BLaER1 (cell line): ENCODE measurements at regions not wholly inside any gene's neighbourhood (a gene's known extent, or its start where the extent isn't known, plus 50 kb on each side); places are given as distances from the start of the nearest gene placed in this dataset.
"Not testable (repeated sequence)": the region's sequence is repeated elsewhere in the genome, so short reads cannot be mapped to it uniquely, and the experiment has no call there.

Experiments
- H3K27ac ChIP-seq: shearing (Covaris generic); formaldehyde crosslinking; 2 replicates; pipeline ENCODE4 v1.8.1; 2022
- H3K27me3 ChIP-seq: shearing (Covaris generic); formaldehyde crosslinking; 2 replicates; pipeline ENCODE4 v1.8.1; 2022
- H3K36me3 ChIP-seq: shearing (Covaris generic); formaldehyde crosslinking; 2 replicates; pipeline ENCODE4 v1.8.1; 2022
- H3K4me1 ChIP-seq: shearing (Covaris generic); formaldehyde crosslinking; 2 replicates; pipeline ENCODE4 v1.8.1; 2022
- H3K4me2 ChIP-seq: shearing (Covaris generic); formaldehyde crosslinking; 2 replicates; pipeline ENCODE4 v1.8.1; 2022
- H3K4me3 ChIP-seq: shearing (Covaris generic); formaldehyde crosslinking; 2 replicates; pipeline ENCODE4 v1.8.1; 2022
- H3K9ac ChIP-seq: shearing (Covaris generic); formaldehyde crosslinking; 2 replicates; pipeline ENCODE4 v1.8.1; 2022
- H3K9me3 ChIP-seq: shearing (Covaris generic); formaldehyde crosslinking; 2 replicates; pipeline ENCODE4 v1.8.1; 2022
- H4K20me1 ChIP-seq: shearing (Covaris generic); formaldehyde crosslinking; 2 replicates; pipeline ENCODE4 v1.8.1; 2022
- Cebpa-rat ChIP-seq: shearing (Covaris generic); IDR thresholded peaks from 2 replicates; pipeline ENCODE4 v1.8.1; 2022

DNA sequence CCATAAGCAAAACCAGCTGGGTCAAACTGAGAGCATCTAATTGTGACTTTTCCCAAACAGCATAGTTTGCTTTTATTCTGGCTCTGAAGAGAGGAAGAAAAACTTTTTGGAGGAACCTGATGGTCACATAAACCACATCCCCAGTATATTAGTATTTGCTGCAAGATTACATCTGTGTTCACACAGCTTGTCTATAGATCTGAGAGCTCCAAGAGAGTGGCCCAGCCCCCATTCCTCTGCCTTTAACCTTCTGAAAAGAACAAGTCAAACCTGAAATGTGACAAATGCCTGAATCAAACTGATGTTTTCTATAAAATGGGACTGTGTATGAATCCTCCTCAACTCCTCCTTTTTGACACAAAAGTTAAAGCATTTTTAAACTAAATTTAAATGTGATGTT, 435.2 kb downstream of the ZNF479 start:
- not testable (repeated sequence) for H3K4me2 ChIP-seq, H3K4me1 ChIP-seq, H3K27ac ChIP-seq, H3K9ac ChIP-seq, H3K4me3 ChIP-seq, H3K27me3 ChIP-seq, H4K20me1 ChIP-seq, H3K36me3 ChIP-seq
- H3K9me3 ChIP-seq: peaks cover 23% of the 10 kb centered on the region

DNA sequence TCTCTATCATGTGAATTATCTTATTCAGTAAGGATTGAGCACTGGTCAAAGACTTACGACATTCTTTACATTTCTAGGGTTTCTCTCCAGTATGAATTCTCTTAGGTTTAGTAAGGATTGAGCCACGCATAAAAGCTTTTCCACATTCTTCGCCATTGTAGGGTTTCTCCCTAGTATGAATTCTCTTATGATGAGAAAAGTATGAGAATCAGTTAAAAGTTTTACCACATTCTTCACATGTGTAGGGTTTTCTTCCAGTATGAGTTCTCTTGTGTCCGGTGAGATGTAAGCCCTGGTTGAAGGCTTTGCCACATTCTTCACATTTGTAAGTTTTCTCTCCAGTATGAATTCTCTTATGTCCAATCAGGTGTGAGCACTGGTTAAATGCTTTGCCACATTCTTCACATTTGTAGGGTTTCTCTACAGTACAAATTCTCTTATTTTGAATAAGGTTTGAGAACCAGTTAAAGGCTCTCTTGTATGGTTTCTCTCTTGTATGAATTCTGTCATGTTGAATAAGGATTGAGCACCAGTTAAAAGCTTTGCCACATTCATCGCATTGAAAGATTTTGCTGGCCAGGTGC, 445.9 kb downstream of the ZNF479 start:
- H3K4me3 ChIP-seq: no peak overlapping the region
- H3K9me3 ChIP-seq: peaks cover 81% of the 10 kb centered on the region
- no peaks in the 10 kb centered on the region for H3K4me1 ChIP-seq
- H3K4me2 ChIP-seq: no peak overlapping the region
- no peak overlapping the region for H3K27ac ChIP-seq
- no peaks in the 10 kb centered on the region for H3K36me3 ChIP-seq
- no peaks in the 10 kb centered on the region for H3K27me3 ChIP-seq
- no peak overlapping the region for H3K9ac ChIP-seq
- H4K20me1 ChIP-seq: no peaks in the 10 kb centered on the region
- TF ChIP-seq Cebpa-rat: no peak

DNA sequence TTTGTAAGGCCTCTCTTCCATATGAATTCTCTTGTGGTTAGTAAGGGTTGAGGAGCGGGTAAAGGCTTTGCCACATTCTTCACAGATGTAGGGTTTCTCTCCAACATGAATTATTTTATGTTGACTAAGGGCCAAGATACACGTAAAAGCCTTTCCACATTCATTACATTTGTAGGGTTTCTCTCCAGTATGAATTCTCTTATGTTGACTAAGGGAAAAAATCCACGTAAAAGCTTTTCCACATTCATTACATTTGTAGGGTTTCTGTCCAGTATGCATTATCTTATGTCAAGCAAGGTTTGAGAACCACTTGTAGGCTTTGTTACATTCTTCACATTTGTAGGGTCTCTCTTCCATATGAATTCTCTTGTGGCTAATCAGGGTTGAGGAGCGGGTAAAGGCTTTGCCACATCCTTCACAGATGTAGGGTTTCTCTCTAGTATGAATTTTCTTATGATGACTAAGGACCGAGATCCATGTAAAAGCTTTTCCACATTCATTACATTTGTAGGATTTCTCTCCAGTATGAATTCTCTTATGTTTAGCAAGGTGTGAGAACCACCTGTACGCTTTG, 493.0 kb downstream of the ZNF479 start:
- no peak for TF ChIP-seq Cebpa-rat
- H3K4me1 ChIP-seq: no peaks in the 10 kb centered on the region
- no peak overlapping the region for H3K4me3 ChIP-seq
- H3K4me2 ChIP-seq: no peak overlapping the region
- H3K27me3 ChIP-seq: no peaks in the 10 kb centered on the region
- no peak overlapping the region for H3K27ac ChIP-seq
- H3K36me3 ChIP-seq: no peaks in the 10 kb centered on the region
- peaks cover 88% of the 10 kb centered on the region for H3K9me3 ChIP-seq
- no peaks in the 10 kb centered on the region for H4K20me1 ChIP-seq
- no peak overlapping the region for H3K9ac ChIP-seq

DNA sequence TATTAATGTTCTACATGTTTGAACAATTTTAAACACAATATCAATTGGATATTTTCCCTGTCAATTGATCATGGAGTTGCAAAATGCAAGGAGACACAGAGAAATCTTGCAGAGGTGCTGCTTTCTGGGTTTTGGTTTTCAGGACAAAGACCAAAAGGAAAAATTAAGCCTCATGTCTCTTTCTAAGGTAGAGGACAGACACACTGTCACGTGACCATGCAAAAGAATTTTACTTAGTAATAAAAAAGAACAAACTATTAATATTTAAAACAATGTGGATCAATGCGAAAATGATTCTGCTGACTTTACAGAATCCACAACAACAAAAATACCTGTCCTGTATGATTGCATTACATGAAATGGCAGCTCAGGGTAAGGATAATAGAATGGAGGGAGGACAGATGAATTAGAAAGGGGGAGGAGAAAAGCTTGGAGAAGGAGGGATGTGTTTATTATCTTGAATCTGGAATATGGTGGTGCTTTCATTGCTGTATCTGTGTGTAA, 493.7 kb upstream of the NUPR2 start:
- no peak overlapping the region for H3K4me3 ChIP-seq
- no peaks in the 10 kb centered on the region for H3K4me1 ChIP-seq
- H3K9me3 ChIP-seq: peaks cover 34% of the 10 kb centered on the region
- no peak overlapping the region for H3K9ac ChIP-seq
- H4K20me1 ChIP-seq: no peaks in the 10 kb centered on the region
- no peak overlapping the region for H3K27ac ChIP-seq
- no peak for TF ChIP-seq Cebpa-rat
- H3K4me2 ChIP-seq: no peak overlapping the region
- no peaks in the 10 kb centered on the region for H3K36me3 ChIP-seq
- H3K27me3 ChIP-seq: no peaks in the 10 kb centered on the region

DNA sequence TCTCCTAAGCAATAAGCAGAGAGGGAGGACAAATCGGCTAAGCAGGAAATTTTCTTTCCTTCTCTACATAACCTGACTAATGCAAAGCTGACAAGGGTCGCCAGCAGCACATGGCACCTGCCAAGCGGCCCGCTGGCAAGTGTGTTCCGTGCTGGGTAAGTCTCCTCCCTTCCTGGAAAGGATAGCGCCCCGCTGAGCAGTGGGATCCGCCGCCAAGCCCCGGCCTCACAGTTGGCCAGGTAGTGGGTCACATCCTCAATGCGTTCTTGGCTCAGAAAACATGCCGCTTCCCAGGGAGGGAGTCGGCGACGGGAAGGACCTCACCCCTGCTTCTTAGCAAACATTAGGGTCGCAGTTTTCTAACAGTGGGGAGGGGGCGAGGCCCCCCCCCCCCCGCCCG, 488.9 kb upstream of the NUPR2 start:
- H3K27me3 ChIP-seq: no peaks in the 10 kb centered on the region
- no peaks in the 10 kb centered on the region for H3K4me1 ChIP-seq
- no peak overlapping the region for H3K9ac ChIP-seq
- H3K4me3 ChIP-seq: no peak overlapping the region
- H3K27ac ChIP-seq: no peak overlapping the region
- peaks cover 38% of the 10 kb centered on the region for H3K9me3 ChIP-seq
- H3K36me3 ChIP-seq: no peaks in the 10 kb centered on the region
- H3K4me2 ChIP-seq: no peak overlapping the region
- no peak for TF ChIP-seq Cebpa-rat
- H4K20me1 ChIP-seq: no peaks in the 10 kb centered on the region

DNA sequence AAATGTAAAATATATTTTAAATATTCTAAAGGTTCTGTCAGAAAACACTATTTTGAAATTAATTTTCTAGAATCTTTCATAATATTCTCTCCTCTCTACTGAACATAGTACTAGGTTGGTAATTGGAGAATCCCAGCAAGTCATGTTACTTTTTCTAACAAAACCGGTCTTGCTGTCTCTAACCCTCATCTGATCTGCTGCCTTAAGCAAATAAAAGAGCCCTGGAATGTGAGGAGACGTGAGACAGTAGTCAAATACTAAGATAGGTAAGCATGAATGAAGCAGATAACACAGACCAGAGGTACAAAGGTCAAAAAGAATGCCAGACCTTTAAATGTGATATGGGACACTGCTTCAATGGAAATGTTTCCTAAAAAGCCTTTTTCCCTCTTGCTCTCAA, 462.4 kb upstream of the NUPR2 start:
- Histone ChIP-seq H3K4me1 (no peaks in the 10 kb centered on the region), H4K20me1 (no peaks in the 10 kb centered on the region), H3K9me3 (peaks cover 25% of the 10 kb centered on the region), H3K27me3 (no peaks in the 10 kb centered on the region), H3K4me2 (no peak overlapping the region), H3K27ac (no peak overlapping the region), H3K4me3 (no peak overlapping the region), H3K9ac (no peak overlapping the region), H3K36me3 (no peaks in the 10 kb centered on the region)
- no peak for TF ChIP-seq Cebpa-rat

DNA sequence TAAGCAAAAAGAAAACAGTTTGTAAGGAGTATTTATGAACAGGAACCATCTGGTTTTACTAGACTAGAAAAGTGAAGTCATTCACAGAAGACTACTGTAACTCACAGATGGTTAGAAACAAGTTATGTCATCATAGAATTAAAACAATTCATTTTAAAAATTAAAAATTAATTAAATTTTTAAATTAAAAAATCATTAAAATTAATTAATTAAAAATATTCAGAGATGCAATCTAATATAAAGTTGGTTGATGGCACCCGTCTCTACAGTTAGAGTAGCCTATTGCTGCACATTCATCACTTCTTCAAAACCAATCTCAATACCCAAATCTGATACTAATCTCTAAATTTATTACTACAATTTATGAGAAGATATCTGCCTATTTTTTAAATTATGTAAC, 454.8 kb upstream of the NUPR2 start:
- no peak overlapping the region for H3K27ac ChIP-seq
- no peak overlapping the region for H3K4me3 ChIP-seq
- H3K36me3 ChIP-seq: no peaks in the 10 kb centered on the region
- H3K9me3 ChIP-seq: peaks cover 45% of the 10 kb centered on the region
- H3K9ac ChIP-seq: no peak overlapping the region
- H3K27me3 ChIP-seq: no peaks in the 10 kb centered on the region
- H4K20me1 ChIP-seq: no peaks in the 10 kb centered on the region
- no peak overlapping the region for H3K4me2 ChIP-seq
- TF ChIP-seq Cebpa-rat: no peak
- H3K4me1 ChIP-seq: no peaks in the 10 kb centered on the region

DNA sequence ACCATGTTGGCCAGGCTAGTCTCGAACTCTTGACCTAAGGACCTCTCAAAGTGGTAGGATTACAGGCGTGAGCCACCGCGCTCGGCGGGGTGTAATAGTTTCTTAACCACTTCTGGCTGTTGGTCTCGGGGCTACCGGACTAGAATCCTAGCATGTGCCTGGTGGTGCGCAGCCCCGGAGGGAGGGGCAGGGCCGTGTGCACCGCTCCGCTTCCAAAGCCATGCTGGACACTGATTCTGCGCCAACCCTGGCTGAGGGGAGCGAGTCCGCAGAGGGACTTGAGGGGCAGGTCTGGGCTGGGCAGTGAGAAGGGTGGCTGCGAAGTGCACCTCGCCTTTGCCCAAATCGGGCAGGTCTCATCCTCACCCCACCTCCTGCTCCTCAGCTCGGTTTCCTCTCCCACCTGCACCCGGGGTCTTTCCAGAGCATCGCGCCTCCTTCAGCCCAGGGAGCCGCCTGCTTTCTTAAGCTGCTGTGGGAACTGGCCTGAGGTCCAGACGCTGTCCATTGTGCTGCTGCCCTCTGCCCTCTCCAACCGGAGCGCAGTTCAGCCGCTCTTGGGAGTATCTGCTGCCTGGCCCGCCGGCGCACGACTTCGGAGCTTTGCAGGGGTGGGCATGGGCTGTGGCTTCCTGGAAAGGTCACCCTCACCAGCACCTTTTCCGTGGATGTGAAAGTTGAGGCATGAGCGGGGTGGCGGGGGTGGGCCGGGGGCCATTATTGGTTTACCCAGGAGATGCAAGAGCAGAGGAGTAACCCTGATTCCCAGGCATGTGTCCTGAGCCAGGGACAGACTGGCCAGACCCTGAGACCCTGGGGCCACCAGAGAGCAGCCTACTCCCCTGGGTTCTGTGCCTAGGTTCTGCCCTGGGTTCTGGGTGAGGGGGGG, 422.6 kb upstream of the NUPR2 start:
- no peak overlapping the region for H3K27ac ChIP-seq
- H4K20me1 ChIP-seq: no peaks in the 10 kb centered on the region
- no peak overlapping the region for H3K4me3 ChIP-seq
- H3K36me3 ChIP-seq: no peaks in the 10 kb centered on the region
- no peaks in the 10 kb centered on the region for H3K27me3 ChIP-seq
- TF ChIP-seq Cebpa-rat: no peak
- no peak overlapping the region for H3K9ac ChIP-seq
- no peak overlapping the region for H3K4me2 ChIP-seq
- no peaks in the 10 kb centered on the region for H3K4me1 ChIP-seq
- peaks cover 74% of the 10 kb centered on the region for H3K9me3 ChIP-seq

DNA sequence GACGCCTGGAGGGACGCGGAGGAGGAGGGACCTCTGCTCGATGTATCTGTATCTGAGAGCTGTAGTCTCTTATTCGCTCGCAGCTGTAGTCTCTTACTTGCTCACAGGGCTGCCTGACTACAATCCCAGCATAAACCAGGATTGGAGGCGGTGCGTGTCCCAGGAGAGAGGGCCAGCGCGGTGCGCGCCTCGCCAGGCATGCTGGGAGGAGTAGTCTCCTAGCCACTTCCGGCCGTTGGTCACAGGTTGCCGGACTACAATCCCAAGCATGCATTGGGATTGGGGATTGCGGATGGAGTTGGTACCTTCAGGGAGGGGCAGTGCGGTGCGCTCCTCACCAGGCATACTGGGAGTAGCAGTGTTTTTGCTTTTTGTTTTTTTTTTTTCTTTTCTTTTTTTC, 421.7 kb upstream of the NUPR2 start:
- Histone ChIP-seq H3K27ac (no peak overlapping the region), H3K9me3 (peaks cover 68% of the 10 kb centered on the region), H3K4me2 (no peak overlapping the region), H3K4me3 (no peak overlapping the region), H4K20me1 (no peaks in the 10 kb centered on the region), H3K36me3 (no peaks in the 10 kb centered on the region), H3K27me3 (no peaks in the 10 kb centered on the region), H3K4me1 (no peaks in the 10 kb centered on the region), H3K9ac (no peak overlapping the region)
- no peak for TF ChIP-seq Cebpa-rat

DNA sequence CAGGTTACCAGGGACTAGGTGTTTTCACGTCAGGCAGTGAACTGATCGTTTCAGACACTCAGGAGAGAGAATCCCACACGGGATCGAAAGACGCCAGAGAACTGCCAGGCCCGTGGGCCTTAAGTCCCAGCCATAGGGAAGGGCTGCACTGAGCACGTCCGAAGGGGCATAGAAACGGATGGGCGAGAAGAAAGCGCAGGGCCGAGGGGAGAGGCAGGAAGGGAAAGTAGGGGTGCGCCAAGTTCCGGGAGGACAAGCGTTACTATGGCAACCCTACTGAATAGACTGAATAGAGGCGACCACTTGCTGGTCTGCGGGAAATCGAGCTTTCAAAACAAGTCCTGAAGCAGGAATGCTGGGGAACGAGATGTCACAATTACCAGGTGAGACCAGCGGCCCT, 421.3 kb upstream of the NUPR2 start:
- Histone ChIP-seq H3K27me3 (no peaks in the 10 kb centered on the region), H3K36me3 (no peaks in the 10 kb centered on the region), H3K9ac (no peak overlapping the region), H3K4me2 (no peak overlapping the region), H4K20me1 (no peaks in the 10 kb centered on the region), H3K27ac (no peak overlapping the region), H3K4me1 (no peaks in the 10 kb centered on the region), H3K9me3 (peaks cover 65% of the 10 kb centered on the region), H3K4me3 (no peak overlapping the region)
- no peak for TF ChIP-seq Cebpa-rat
